ENCODE measurements at regions not wholly inside any gene's neighbourhood (a gene's known extent, or its start where the extent isn't known, plus 50 kb on each side); places are given as distances from the start of the nearest gene placed in this dataset.

DNA sequence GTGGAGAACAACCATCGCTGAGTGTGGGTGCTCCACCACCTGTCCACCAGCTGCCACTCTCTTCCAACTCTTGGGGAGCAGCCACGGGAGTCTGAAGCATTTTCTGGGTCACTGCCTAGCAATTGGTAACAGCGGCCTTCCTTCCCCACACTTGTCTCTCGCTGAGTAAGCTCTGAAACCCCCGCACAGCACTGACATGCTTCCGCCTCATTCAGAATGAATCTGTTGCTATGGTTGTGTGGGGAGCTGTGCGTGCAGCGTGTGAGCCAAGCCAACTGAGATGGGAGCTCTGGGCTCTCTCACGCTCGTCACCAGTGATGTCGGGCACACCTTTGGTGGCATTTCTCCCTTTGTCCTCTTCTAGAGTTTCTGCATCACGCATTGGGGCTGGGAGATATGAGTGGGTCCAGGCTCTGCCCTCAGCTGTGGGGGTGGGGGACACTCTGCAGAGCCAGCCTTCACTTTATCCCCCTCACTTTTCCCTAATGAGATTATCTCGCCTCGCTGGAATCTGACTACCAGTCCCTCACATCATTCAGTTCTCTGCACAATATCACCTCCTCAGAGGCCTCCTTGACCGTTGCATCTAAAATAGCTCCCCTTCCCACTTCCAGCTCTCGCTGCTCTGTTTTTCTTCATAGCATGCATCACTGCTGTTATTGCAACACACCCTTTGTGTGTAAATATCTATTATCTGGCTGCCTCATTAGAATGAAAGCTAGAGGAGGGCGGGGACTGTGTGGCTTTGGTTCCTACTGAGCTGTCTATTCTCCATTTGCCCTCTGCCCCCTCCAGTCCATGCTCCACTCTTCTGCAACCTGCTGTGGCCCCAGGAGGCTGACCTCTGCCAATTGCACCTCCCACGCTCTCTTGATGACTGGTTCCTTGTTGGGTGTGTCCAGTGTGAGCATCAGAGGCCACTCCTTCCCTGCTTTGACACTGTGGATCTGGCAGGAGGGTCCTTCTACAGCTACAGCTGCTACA, 569.9 kb upstream of the CADM1 start:
- DNase-seq, result no peak
- no peak overlapping the region for H3K27ac ChIP-seq
- peak; percentile 48 for ATAC-seq
- no peak overlapping the region for H3K4me3 ChIP-seq
- TF ChIP-seq, protein P1, sequence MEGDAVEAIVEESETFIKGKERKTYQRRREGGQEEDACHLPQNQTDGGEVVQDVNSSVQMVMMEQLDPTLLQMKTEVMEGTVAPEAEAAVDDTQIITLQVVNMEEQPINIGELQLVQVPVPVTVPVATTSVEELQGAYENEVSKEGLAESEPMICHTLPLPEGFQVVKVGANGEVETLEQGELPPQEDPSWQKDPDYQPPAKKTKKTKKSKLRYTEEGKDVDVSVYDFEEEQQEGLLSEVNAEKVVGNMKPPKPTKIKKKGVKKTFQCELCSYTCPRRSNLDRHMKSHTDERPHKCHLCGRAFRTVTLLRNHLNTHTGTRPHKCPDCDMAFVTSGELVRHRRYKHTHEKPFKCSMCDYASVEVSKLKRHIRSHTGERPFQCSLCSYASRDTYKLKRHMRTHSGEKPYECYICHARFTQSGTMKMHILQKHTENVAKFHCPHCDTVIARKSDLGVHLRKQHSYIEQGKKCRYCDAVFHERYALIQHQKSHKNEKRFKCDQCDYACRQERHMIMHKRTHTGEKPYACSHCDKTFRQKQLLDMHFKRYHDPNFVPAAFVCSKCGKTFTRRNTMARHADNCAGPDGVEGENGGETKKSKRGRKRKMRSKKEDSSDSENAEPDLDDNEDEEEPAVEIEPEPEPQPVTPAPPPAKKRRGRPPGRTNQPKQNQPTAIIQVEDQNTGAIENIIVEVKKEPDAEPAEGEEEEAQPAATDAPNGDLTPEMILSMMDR (IDR thresholded peaks at IDR 0.05), result no peak
- H3K27me3 ChIP-seq, result peaks cover 0 to 18% of the 10 kb centered on the region in 2 donors
- intact Hi-C loops (cut with DNase I), result no loop called here
- no peaks in the 10 kb centered on the region for H3K4me1 ChIP-seq
- no peaks in the 10 kb centered on the region for H3K9me3 ChIP-seq
- no peaks in the 10 kb centered on the region for H3K36me3 ChIP-seq

DNA sequence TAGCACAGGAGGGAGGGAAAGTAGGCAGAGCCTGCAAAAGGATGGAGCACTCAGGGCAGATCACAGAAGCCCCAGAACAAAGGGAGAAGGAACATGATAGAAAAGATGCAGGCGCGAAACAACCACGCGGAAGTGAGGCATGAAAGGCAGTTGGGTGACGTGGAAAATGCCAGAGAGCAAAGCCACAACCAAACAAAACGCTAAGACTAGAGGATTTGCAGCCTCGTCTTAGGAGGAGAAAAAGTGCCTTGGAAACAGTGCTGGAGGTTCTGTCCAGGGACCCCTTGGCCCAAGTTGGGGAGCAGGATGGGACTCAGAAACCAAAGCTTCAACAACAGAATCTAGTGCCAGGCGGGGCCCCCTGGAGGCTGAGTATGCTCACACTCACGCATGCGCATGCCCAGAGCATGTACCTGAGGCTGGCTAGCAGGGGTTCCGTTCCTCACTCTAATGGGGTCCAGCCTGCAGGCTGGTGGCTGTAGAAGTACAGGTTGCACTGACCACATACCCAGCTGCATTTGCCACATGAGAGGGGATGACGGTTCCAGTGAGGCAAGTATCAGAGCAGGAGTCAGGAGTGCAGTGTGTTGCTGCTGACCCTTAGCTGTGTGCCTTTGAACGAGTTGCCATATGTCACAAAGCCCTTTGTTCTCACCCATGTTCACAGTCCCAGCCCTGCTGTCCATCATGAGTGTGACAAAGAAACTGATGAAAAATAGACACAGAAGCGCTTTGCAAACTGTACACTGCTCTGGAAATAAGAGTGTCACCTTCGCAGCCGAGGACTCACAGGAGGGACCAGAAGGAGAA, 568.6 kb upstream of the CADM1 start:
- TF ChIP-seq, protein P1 (IDR thresholded peaks at IDR 0.05), result no peak
- no peak for ATAC-seq
- peaks cover 0 to 18% of the 10 kb centered on the region in 2 donors for H3K27me3 ChIP-seq
- intact Hi-C loops (cut with DNase I), result no loop called here
- H3K36me3 ChIP-seq, result no peaks in the 10 kb centered on the region
- no peak overlapping the region for H3K4me3 ChIP-seq
- DNase-seq, result no peak
- H3K4me1 ChIP-seq, result no peaks in the 10 kb centered on the region
- H3K27ac ChIP-seq, result no peak overlapping the region
- H3K9me3 ChIP-seq, result no peaks in the 10 kb centered on the region

DNA sequence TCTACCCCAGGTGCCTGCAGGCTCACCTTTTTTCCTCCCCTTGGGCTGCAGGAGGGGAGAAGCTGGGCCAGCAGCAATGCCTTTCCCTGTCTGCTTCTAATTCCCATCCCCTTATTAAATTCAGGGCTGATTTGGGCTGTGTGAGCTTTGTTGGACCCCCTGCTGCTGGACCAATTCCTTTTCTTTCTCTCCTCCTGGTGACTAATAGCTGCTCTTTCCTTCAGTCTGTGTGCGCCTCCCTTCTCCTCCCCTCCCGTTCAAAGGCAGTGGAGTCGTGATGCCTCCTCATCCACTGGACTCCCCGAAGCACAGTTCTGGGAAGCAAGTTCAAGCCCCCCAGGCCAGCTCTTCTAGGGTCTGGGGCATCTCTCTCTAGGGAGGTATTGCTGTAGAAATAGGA, 567.9 kb upstream of the CADM1 start:
- intact Hi-C loops (cut with DNase I), result no loop called here

DNA sequence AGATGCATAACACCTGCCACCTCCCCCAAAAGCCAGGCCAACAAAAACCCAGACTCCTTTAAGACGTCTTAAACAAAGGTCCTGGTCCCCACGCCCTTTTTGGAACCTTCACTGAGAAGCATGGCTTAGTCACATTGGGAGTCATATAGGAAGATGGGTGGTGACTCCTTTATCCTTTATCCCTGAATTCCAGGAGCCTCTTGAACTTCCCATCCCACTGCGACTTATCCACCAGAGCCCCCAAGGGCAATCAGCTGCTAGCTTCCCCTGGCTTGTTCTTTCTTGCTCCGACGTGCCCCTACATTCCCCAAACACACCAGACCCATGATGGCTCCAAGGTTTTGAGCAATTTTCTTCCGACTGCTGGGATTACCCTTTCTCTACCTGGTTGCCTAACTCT, 567.0 kb upstream of the CADM1 start:
- intact Hi-C loops (cut with DNase I), result no loop called here
- Histone ChIP-seq H3K27ac (no peak overlapping the region), H3K4me1 (no peaks in the 10 kb centered on the region), H3K27me3 (peaks cover 0 to 18% of the 10 kb centered on the region in 2 donors), H3K9me3 (no peaks in the 10 kb centered on the region), H3K4me3 (no peak overlapping the region), H3K36me3 (no peaks in the 10 kb centered on the region)
- ATAC-seq (no peak), DNase-seq (no peak)
- TF ChIP-seq, protein P1 (IDR thresholded peaks at IDR 0.05), result no peak

More for the DNA sequence above, 567.9 kb upstream of the CADM1 start:
- Histone ChIP-seq H3K9me3 (no peaks in the 10 kb centered on the region), H3K36me3 (no peaks in the 10 kb centered on the region), H3K4me1 (no peaks in the 10 kb centered on the region), H3K27me3 (peaks cover 0 to 18% of the 10 kb centered on the region in 2 donors), H3K27ac (no peak overlapping the region), H3K4me3 (no peak overlapping the region)
- ATAC-seq (no peak), DNase-seq (no peak)
- TF ChIP-seq, protein P1 (IDR thresholded peaks at IDR 0.05), result no peak

DNA sequence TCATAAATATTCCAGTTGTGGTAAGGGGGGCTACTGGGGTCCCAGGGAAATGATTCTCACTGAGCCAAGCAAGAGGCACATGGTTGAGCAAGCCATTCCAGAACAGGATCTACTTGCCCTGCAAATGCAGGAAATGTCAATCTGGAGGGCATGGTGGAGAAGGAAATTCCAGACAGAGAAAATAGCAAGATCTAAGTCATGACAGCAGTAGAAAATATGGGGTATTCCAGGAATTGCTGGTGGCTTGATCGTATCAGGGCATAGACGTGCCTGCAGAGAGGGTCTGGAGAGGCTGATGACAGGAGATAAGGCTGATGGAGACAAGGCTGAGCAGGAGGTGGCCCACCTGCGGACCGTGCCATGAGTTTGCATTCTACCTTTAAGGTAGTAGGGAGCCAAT, 566.3 kb upstream of the CADM1 start:
- Histone ChIP-seq H3K4me3 (no peak overlapping the region), H3K36me3 (no peaks in the 10 kb centered on the region), H3K9me3 (no peaks in the 10 kb centered on the region), H3K27me3 (peaks cover 0 to 18% of the 10 kb centered on the region in 2 donors), H3K4me1 (no peaks in the 10 kb centered on the region), H3K27ac (no peak overlapping the region)
- intact Hi-C loops (cut with DNase I), result no loop called here
- TF ChIP-seq, protein P1 (IDR thresholded peaks at IDR 0.05), result no peak
- ATAC-seq (peak; percentile 12), DNase-seq (no peak)
